ENCODE measurements at regions not wholly inside any gene's neighbourhood (a gene's known extent, or its start where the extent isn't known, plus 50 kb on each side); places are given as distances from the start of the nearest gene placed in this dataset.

- no peak overlapping the region for H3K27ac ChIP-seq
- no peaks in the 10 kb centered on the region for H3K27me3 ChIP-seq (ENCODE audit: insufficient read depth, low read depth)
- H3K79me2 ChIP-seq (ENCODE audit: low read depth), result no peaks in the 10 kb centered on the region
- no peaks in the 10 kb centered on the region for H4K20me1 ChIP-seq (ENCODE audit: insufficient read depth)
- no peaks in the 10 kb centered on the region for H3K9me2 ChIP-seq (ENCODE audit: insufficient read depth)
- peak in 1 of 2 experiments; percentile 78 for DNase-seq
- no peak overlapping the region for H3K4me2 ChIP-seq
- H3K4me3 ChIP-seq, result no peak overlapping the region
- H3K36me3 ChIP-seq (ENCODE audit: low read depth), result no peaks in the 10 kb centered on the region
- H3F3A ChIP-seq (ENCODE audit: insufficient read depth, low read depth), result no peaks in the 10 kb centered on the region
- ChIA-PET POLR2A (ENCODE audit: unreplicated experiment) (no interaction called here), CTCF (no interaction called here)
- TF ChIP-seq EZH2 (IDR thresholded peaks at IDR 0.05; ENCODE audit: low read depth), result no peak
- TF ChIP-seq CTCF (conservative IDR thresholded peaks at IDR 0.05), result no peak
- no peak overlapping the region for H2AFZ ChIP-seq
- no peaks in the 10 kb centered on the region for H3K9me3 ChIP-seq (ENCODE audit: insufficient read depth, low read depth)
- H3K4me1 ChIP-seq (replicated peaks; ENCODE audit: insufficient read depth), result peaks cover 8% of the 10 kb centered on the region; the same call in 1 of the 2 replicates
- no TSS peak for BruUV-seq (replicated peaks)
- intact Hi-C loops (cut with micrococcal nuclease; ENCODE audit: unreplicated experiment), result no loop called here
Measured at GRCh38 chr3:31412832-31413231, 119.9 kb upstream of the STT3B start.

GRCh38 chr3:31413515-31413914, 119.2 kb upstream of the STT3B start:
- Histone ChIP-seq H3K27ac (no peak overlapping the region), H3K27me3 (ENCODE audit: insufficient read depth, low read depth) (no peaks in the 10 kb centered on the region)

GRCh38 chr3:31416980-31417379, 115.7 kb upstream of the STT3B start:
- ChIA-PET POLR2A (ENCODE audit: unreplicated experiment) (no interaction called here), CTCF (no interaction called here)
- Histone ChIP-seq H4K20me1 (ENCODE audit: insufficient read depth) (no peaks in the 10 kb centered on the region), H3K4me1 (replicated peaks; ENCODE audit: insufficient read depth) (peaks cover 8% of the 10 kb centered on the region; the same call in 1 of the 2 replicates), H3K9me3 (ENCODE audit: insufficient read depth, low read depth) (no peaks in the 10 kb centered on the region), H3K36me3 (ENCODE audit: low read depth) (no peaks in the 10 kb centered on the region), H3K27me3 (ENCODE audit: insufficient read depth, low read depth) (no peaks in the 10 kb centered on the region), H3K4me3 (no peak overlapping the region), H2AFZ (no peak overlapping the region), H3K9me2 (ENCODE audit: insufficient read depth) (no peaks in the 10 kb centered on the region), H3K27ac (no peak overlapping the region), H3F3A (ENCODE audit: insufficient read depth, low read depth) (no peaks in the 10 kb centered on the region), H3K4me2 (no peak overlapping the region), H3K79me2 (ENCODE audit: low read depth) (no peaks in the 10 kb centered on the region)
- BruUV-seq (replicated peaks), result no TSS peak
- DNase-seq, result no peak
- no peak for TF ChIP-seq CTCF (conservative IDR thresholded peaks at IDR 0.05)
- no peak for TF ChIP-seq EZH2 (IDR thresholded peaks at IDR 0.05; ENCODE audit: low read depth)
- intact Hi-C loops (cut with micrococcal nuclease; ENCODE audit: unreplicated experiment), result no loop called here

More at GRCh38 chr3:31413515-31413914, 119.2 kb upstream of the STT3B start:
- Histone ChIP-seq H3K9me2 (ENCODE audit: insufficient read depth) (no peaks in the 10 kb centered on the region), H3K79me2 (ENCODE audit: low read depth) (no peaks in the 10 kb centered on the region), H3K4me3 (no peak overlapping the region), H3K9me3 (ENCODE audit: insufficient read depth, low read depth) (no peaks in the 10 kb centered on the region), H3K4me2 (no peak overlapping the region), H3K4me1 (replicated peaks; ENCODE audit: insufficient read depth) (peaks cover 8% of the 10 kb centered on the region; the same call in 1 of the 2 replicates), H2AFZ (no peak overlapping the region), H3F3A (ENCODE audit: insufficient read depth, low read depth) (no peaks in the 10 kb centered on the region), H3K36me3 (ENCODE audit: low read depth) (no peaks in the 10 kb centered on the region), H4K20me1 (ENCODE audit: insufficient read depth) (no peaks in the 10 kb centered on the region)
- no peak for DNase-seq
- POLR2A ChIA-PET (ENCODE audit: unreplicated experiment), result no interaction called here
- no TSS peak for BruUV-seq (replicated peaks)
- TF ChIP-seq CTCF (conservative IDR thresholded peaks at IDR 0.05) (no peak), EZH2 (IDR thresholded peaks at IDR 0.05; ENCODE audit: low read depth) (no peak)
- CTCF ChIA-PET, result no interaction called here
- intact Hi-C loops (cut with micrococcal nuclease; ENCODE audit: unreplicated experiment), result no loop called here
